ENCODE measurements at regions not wholly inside any gene's neighbourhood (a gene's known extent, or its start where the extent isn't known, plus 50 kb on each side); places are given as distances from the start of the nearest gene placed in this dataset.

GRCh38 chr17:33765871-33766270, 472.8 kb upstream of the ASIC2 start:
- TF ChIP-seq POLR2A (IDR thresholded peaks at IDR 0.05) (no peak), CTCF (IDR thresholded peaks at IDR 0.05) (no peak)

Measured in heart left ventricle (tissue), 13 donors.